ENCODE measurements at regions not wholly inside any gene's neighbourhood (a gene's known extent, or its start where the extent isn't known, plus 50 kb on each side); places are given as distances from the start of the nearest gene placed in this dataset.

GRCh38 chr9:99624499-99625233 lies 197.0 kb upstream of the NR4A3 start:
- TF ChIP-seq CTCF (IDR thresholded peaks at IDR 0.05) (no peak), POLR2A (IDR thresholded peaks at IDR 0.05) (no peak), POLR2AphosphoS5 (IDR thresholded peaks at IDR 0.05; ENCODE audit: insufficient read depth in 1 of 2, low read depth in 1 of 2) (no peak)

Data from vagina (tissue), 2 donors.